ENCODE measurements at regions not wholly inside any gene's neighbourhood (a gene's known extent, or its start where the extent isn't known, plus 50 kb on each side); places are given as distances from the start of the nearest gene placed in this dataset.

- Histone ChIP-seq H3K4me3 (no peak overlapping the region), H3K9me3 (no peaks in the 10 kb centered on the region), H3K27me3 (no peaks in the 10 kb centered on the region), H3K27ac (no peak overlapping the region), H3K36me3 (no peaks in the 10 kb centered on the region), H3K4me1 (no peaks in the 10 kb centered on the region)
- 74 to 85% (median 82%) methylated on average over 2 of the region's 2 CpGs for WGBS, 5 donors
- DNase-seq, result no peak
- intact Hi-C loops (cut with DNase I; ENCODE audit: low total_unique reads), result no loop called here
- no peak for TF ChIP-seq EP300 (IDR thresholded peaks at IDR 0.05)
- TF ChIP-seq POLR2AphosphoS5 (IDR thresholded peaks at IDR 0.05), result no peak
- TF ChIP-seq CTCF (IDR thresholded peaks at IDR 0.05), result no peak
- TF ChIP-seq POLR2A (IDR thresholded peaks at IDR 0.05), result no peak
Measured at GRCh38 chrX:16300831-16301230, 133.6 kb downstream of the MAGEB17 start.

GRCh38 chrX:16304751-16305150, 137.5 kb downstream of the MAGEB17 start:
- H3K27ac ChIP-seq, result no peak overlapping the region
- H3K4me1 ChIP-seq, result no peaks in the 10 kb centered on the region
- 68 to 90% (median 83%) methylated on average over 5 of the region's 5 CpGs for WGBS, 5 donors
- H3K36me3 ChIP-seq, result no peaks in the 10 kb centered on the region
- H3K27me3 ChIP-seq, result no peaks in the 10 kb centered on the region
- no peak overlapping the region for H3K4me3 ChIP-seq
- intact Hi-C loops (cut with DNase I; ENCODE audit: low total_unique reads), result no loop called here
- no peak for TF ChIP-seq POLR2AphosphoS5 (IDR thresholded peaks at IDR 0.05)
- no peak for TF ChIP-seq EP300 (IDR thresholded peaks at IDR 0.05)
- no peak for TF ChIP-seq CTCF (IDR thresholded peaks at IDR 0.05)
- no peak for TF ChIP-seq POLR2A (IDR thresholded peaks at IDR 0.05)
- H3K9me3 ChIP-seq, result no peaks in the 10 kb centered on the region
- DNase-seq, result no peak

- TF ChIP-seq POLR2A (IDR thresholded peaks at IDR 0.05) (no peak), POLR2AphosphoS5 (IDR thresholded peaks at IDR 0.05) (no peak), CTCF (IDR thresholded peaks at IDR 0.05) (no peak), EP300 (IDR thresholded peaks at IDR 0.05) (no peak)
- WGBS, 5 donors, result 80 to 94% (median 90%) methylated on average over 2 of the region's 2 CpGs
Measured at GRCh38 chrX:16305187-16305586, 137.9 kb downstream of the MAGEB17 start.

GRCh38 chrX:16307950-16308349, 140.7 kb downstream of the MAGEB17 start:
- no peak for DNase-seq

More at GRCh38 chrX:16305187-16305586, 137.9 kb downstream of the MAGEB17 start:
- Histone ChIP-seq H3K4me1 (no peaks in the 10 kb centered on the region), H3K27me3 (no peaks in the 10 kb centered on the region), H3K9me3 (no peaks in the 10 kb centered on the region), H3K36me3 (no peaks in the 10 kb centered on the region), H3K4me3 (no peak overlapping the region), H3K27ac (no peak overlapping the region)
- intact Hi-C loops (cut with DNase I; ENCODE audit: low total_unique reads), result no loop called here
- DNase-seq, result no peak

More at GRCh38 chrX:16307950-16308349, 140.7 kb downstream of the MAGEB17 start:
- H3K4me3 ChIP-seq, result no peak overlapping the region
- 65 to 73% (median 71%) methylated on average over 2 of the region's 2 CpGs for WGBS, 5 donors
- H3K9me3 ChIP-seq, result no peaks in the 10 kb centered on the region
- intact Hi-C loops (cut with DNase I; ENCODE audit: low total_unique reads), result no loop called here
- TF ChIP-seq POLR2AphosphoS5 (IDR thresholded peaks at IDR 0.05) (no peak), CTCF (IDR thresholded peaks at IDR 0.05) (no peak), POLR2A (IDR thresholded peaks at IDR 0.05) (no peak), EP300 (IDR thresholded peaks at IDR 0.05) (no peak)
- H3K27ac ChIP-seq, result no peak overlapping the region
- H3K4me1 ChIP-seq, result no peaks in the 10 kb centered on the region
- H3K36me3 ChIP-seq, result no peaks in the 10 kb centered on the region
- H3K27me3 ChIP-seq, result no peaks in the 10 kb centered on the region
